ENCODE measurements at regions not wholly inside any gene's neighbourhood (a gene's known extent, or its start where the extent isn't known, plus 50 kb on each side); places are given as distances from the start of the nearest gene placed in this dataset.
A peak's percentile ranks its signal among the peaks of the same experiment; 100 is the strongest.

DNA sequence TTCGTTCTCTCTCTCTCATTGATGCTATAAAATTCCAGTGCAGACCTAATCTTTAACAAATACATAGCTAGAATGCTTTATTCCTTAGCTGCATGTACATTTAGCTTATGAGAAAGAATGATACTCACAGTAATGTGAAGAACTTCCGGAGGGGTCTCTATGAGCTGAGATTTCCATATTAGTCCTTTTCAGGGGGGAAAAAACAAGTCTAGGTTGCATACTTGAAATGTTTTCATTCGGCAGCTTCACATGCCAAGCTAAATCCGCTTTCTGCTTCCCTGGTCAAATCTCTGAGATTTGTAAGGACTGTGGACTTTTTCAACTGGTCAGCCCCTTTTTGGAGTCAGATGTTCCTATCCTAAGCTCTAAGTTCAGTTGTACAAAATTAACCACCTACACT, 111.5 kb upstream of the COL8A1 start:
- H3K9ac ChIP-seq (ENCODE audit: low read length) = no peak overlapping the region

GRCh38 chr3:99524559-99524958, 113.8 kb upstream of the COL8A1 start:
- Histone ChIP-seq H2AFZ (ENCODE audit: low read depth, low read length) (no peak overlapping the region), H3K18ac (ENCODE audit: low read depth in 1 of 2, low read length in 2 of 2) (no peak overlapping the region), H3K14ac (ENCODE audit: low read length in 2 of 2) (no peak overlapping the region), H3K9ac (ENCODE audit: low read length) (no peak overlapping the region), H4K91ac (ENCODE audit: low read length) (no peak overlapping the region), H2AK5ac (ENCODE audit: low read length, severe bottlenecking) (peak overlapping the region; percentile 14), H3K27ac (ENCODE audit: low read length, poor library complexity, severe bottlenecking) (no peak overlapping the region), H2BK12ac (ENCODE audit: low read length in 2 of 2) (no peak overlapping the region), H3K4me3 (ENCODE audit: insufficient read depth in 1 of 2, low read depth in 1 of 2, low read length in 2 of 2) (no peak overlapping the region), H3K4ac (ENCODE audit: low read depth in 1 of 2, low read length in 2 of 2) (no peak overlapping the region), H3K23ac (ENCODE audit: low read length in 2 of 2) (no peak overlapping the region), H3K9me3 (ENCODE audit: control insufficient read depth, low read length) (no peaks in the 10 kb centered on the region), H3K4me2 (ENCODE audit: low read length, poor library complexity, severe bottlenecking) (no peak overlapping the region), H2BK15ac (ENCODE audit: low read depth, poor library complexity, severe bottlenecking) (no peak overlapping the region), H2BK120ac (ENCODE audit: low read depth, low read length) (no peak overlapping the region), H3K27me3 (ENCODE audit: control insufficient read depth in 1 of 2, insufficient read depth in 1 of 2, low read length in 2 of 2) (no peaks in the 10 kb centered on the region), H4K8ac (ENCODE audit: low read length) (no peak overlapping the region), H2BK5ac (ENCODE audit: low read depth, low read length, poor library complexity, severe bottlenecking) (no peak overlapping the region), H3K36me3 (ENCODE audit: control insufficient read depth in 1 of 2, insufficient read depth in 2 of 2, low read depth in 1 of 2, low read length in 2 of 2) (no peaks in the 10 kb centered on the region), H3K4me1 (ENCODE audit: control insufficient read depth, insufficient read depth, low read depth, low read length) (peaks cover 1% of the 10 kb centered on the region), H3K79me1 (replicated peaks; ENCODE audit: low read length, poor library complexity, severe bottlenecking) (no peaks in the 10 kb centered on the region)
- no peak for DNase-seq

More for the DNA sequence above, 111.5 kb upstream of the COL8A1 start:
- Histone ChIP-seq H3K4ac (ENCODE audit: low read depth in 1 of 2, low read length in 2 of 2) (no peak overlapping the region), H2AK5ac (ENCODE audit: low read length, severe bottlenecking) (no peak overlapping the region), H2BK12ac (ENCODE audit: low read length in 2 of 2) (no peak overlapping the region), H3K36me3 (ENCODE audit: control insufficient read depth in 1 of 2, insufficient read depth in 2 of 2, low read depth in 1 of 2, low read length in 2 of 2) (no peaks in the 10 kb centered on the region), H4K91ac (ENCODE audit: low read length) (no peak overlapping the region), H3K27me3 (ENCODE audit: control insufficient read depth in 1 of 2, insufficient read depth in 1 of 2, low read length in 2 of 2) (no peaks in the 10 kb centered on the region), H2BK5ac (ENCODE audit: low read depth, low read length, poor library complexity, severe bottlenecking) (peak overlapping the region; percentile 76), H3K23ac (ENCODE audit: low read length in 2 of 2) (no peak overlapping the region), H3K4me2 (ENCODE audit: low read length, poor library complexity, severe bottlenecking) (no peak overlapping the region), H2BK15ac (ENCODE audit: low read depth, poor library complexity, severe bottlenecking) (no peak overlapping the region), H3K18ac (ENCODE audit: low read depth in 1 of 2, low read length in 2 of 2) (no peak overlapping the region), H3K14ac (ENCODE audit: low read length in 2 of 2) (no peak overlapping the region), H2AFZ (ENCODE audit: low read depth, low read length) (no peak overlapping the region), H4K8ac (ENCODE audit: low read length) (no peak overlapping the region), H3K27ac (ENCODE audit: low read length, poor library complexity, severe bottlenecking) (peak overlapping the region; percentile 96), H3K4me3 (ENCODE audit: insufficient read depth in 1 of 2, low read depth in 1 of 2, low read length in 2 of 2) (no peak overlapping the region), H3K4me1 (ENCODE audit: control insufficient read depth, insufficient read depth, low read depth, low read length) (peaks cover 1% of the 10 kb centered on the region), H3K79me1 (replicated peaks; ENCODE audit: low read length, poor library complexity, severe bottlenecking) (no peaks in the 10 kb centered on the region), H2BK120ac (ENCODE audit: low read depth, low read length) (no peak overlapping the region), H3K9me3 (ENCODE audit: control insufficient read depth, low read length) (no peaks in the 10 kb centered on the region)
- no peak for DNase-seq
- WGBS = 43% methylated on average over 3 of the region's 4 CpGs

DNA sequence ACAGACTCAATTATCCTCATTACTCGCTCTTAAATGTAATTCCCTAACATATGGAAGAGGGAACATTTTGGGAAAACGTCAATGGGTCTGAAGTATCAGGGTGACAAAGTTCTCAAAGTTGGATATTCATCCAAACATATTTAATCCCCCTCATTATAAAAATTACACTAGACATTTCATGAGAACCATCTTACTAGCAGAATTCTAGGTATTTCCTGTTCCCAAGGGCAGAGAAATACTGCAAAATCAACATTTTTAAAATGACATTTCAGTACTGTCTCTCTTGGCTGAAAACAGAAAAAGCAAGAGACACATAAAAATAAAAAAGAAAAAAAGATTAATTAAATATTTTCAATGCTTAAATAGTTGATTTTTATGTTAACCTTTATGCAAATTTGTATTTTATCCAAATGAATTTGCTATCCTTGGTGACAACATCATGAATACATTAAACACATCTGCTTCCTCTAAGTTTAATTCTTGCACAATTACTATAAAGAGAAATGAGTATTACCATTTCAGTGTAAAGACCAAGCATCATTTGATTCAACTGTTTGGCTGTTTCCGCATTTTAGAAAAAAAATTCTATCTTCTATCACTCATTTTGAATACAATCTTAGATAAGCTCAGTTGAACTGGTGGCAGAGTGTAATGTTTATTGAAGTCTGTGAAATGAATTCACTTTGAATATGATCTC, 114.8 kb upstream of the COL8A1 start:
- no peak overlapping the region for H2AK5ac ChIP-seq (ENCODE audit: low read length, severe bottlenecking)
- WGBS = 86% methylated on average over 2 of the region's 3 CpGs
- H3K14ac ChIP-seq (ENCODE audit: low read length in 2 of 2) = no peak overlapping the region
- no peaks in the 10 kb centered on the region for H3K27me3 ChIP-seq (ENCODE audit: control insufficient read depth in 1 of 2, insufficient read depth in 1 of 2, low read length in 2 of 2)
- no peak overlapping the region for H2BK12ac ChIP-seq (ENCODE audit: low read length in 2 of 2)
- no peak overlapping the region for H3K4me3 ChIP-seq (ENCODE audit: insufficient read depth in 1 of 2, low read depth in 1 of 2, low read length in 2 of 2)
- H2BK15ac ChIP-seq (ENCODE audit: low read depth, poor library complexity, severe bottlenecking) = no peak overlapping the region
- no peak overlapping the region for H3K9ac ChIP-seq (ENCODE audit: low read length)
- H4K8ac ChIP-seq (ENCODE audit: low read length) = no peak overlapping the region
- no peak overlapping the region for H3K27ac ChIP-seq (ENCODE audit: low read length, poor library complexity, severe bottlenecking)
- H2BK120ac ChIP-seq (ENCODE audit: low read depth, low read length) = no peak overlapping the region
- DNase-seq = no peak
- no peak overlapping the region for H3K23ac ChIP-seq (ENCODE audit: low read length in 2 of 2)
- no peak overlapping the region for H2AFZ ChIP-seq (ENCODE audit: low read depth, low read length)
- no peak overlapping the region for H3K4me2 ChIP-seq (ENCODE audit: low read length, poor library complexity, severe bottlenecking)
- no peaks in the 10 kb centered on the region for H3K9me3 ChIP-seq (ENCODE audit: control insufficient read depth, low read length)
- peaks cover 1% of the 10 kb centered on the region for H3K4me1 ChIP-seq (ENCODE audit: control insufficient read depth, insufficient read depth, low read depth, low read length)
- no peak overlapping the region for H3K18ac ChIP-seq (ENCODE audit: low read depth in 1 of 2, low read length in 2 of 2)
- no peak overlapping the region for H4K91ac ChIP-seq (ENCODE audit: low read length)
- H2BK5ac ChIP-seq (ENCODE audit: low read depth, low read length, poor library complexity, severe bottlenecking) = no peak overlapping the region
- no peaks in the 10 kb centered on the region for H3K79me1 ChIP-seq (replicated peaks; ENCODE audit: low read length, poor library complexity, severe bottlenecking)
- no peaks in the 10 kb centered on the region for H3K36me3 ChIP-seq (ENCODE audit: control insufficient read depth in 1 of 2, insufficient read depth in 2 of 2, low read depth in 1 of 2, low read length in 2 of 2)
- H3K4ac ChIP-seq (ENCODE audit: low read depth in 1 of 2, low read length in 2 of 2) = no peak overlapping the region

- H3K4me1 ChIP-seq (ENCODE audit: control insufficient read depth, insufficient read depth, low read depth, low read length) = no peaks in the 10 kb centered on the region
- H3K18ac ChIP-seq (ENCODE audit: low read depth in 1 of 2, low read length in 2 of 2) = no peak overlapping the region
- H2BK15ac ChIP-seq (ENCODE audit: low read depth, poor library complexity, severe bottlenecking) = no peak overlapping the region
- no peak overlapping the region for H3K9ac ChIP-seq (ENCODE audit: low read length)
- no peak for DNase-seq
- 87% methylated on average over 2 of the region's 2 CpGs for WGBS
- H2BK5ac ChIP-seq (ENCODE audit: low read depth, low read length, poor library complexity, severe bottlenecking) = no peak overlapping the region
- H3K79me1 ChIP-seq (replicated peaks; ENCODE audit: low read length, poor library complexity, severe bottlenecking) = no peaks in the 10 kb centered on the region
- H3K4me2 ChIP-seq (ENCODE audit: low read length, poor library complexity, severe bottlenecking) = no peak overlapping the region
- H4K8ac ChIP-seq (ENCODE audit: low read length) = no peak overlapping the region
- no peak overlapping the region for H2BK12ac ChIP-seq (ENCODE audit: low read length in 2 of 2)
- no peak overlapping the region for H3K4ac ChIP-seq (ENCODE audit: low read depth in 1 of 2, low read length in 2 of 2)
- H3K27me3 ChIP-seq (ENCODE audit: control insufficient read depth in 1 of 2, insufficient read depth in 1 of 2, low read length in 2 of 2) = no peaks in the 10 kb centered on the region
- H4K91ac ChIP-seq (ENCODE audit: low read length) = no peak overlapping the region
- no peak overlapping the region for H2AFZ ChIP-seq (ENCODE audit: low read depth, low read length)
- H3K14ac ChIP-seq (ENCODE audit: low read length in 2 of 2) = no peak overlapping the region
- H3K9me3 ChIP-seq (ENCODE audit: control insufficient read depth, low read length) = no peaks in the 10 kb centered on the region
- H2BK120ac ChIP-seq (ENCODE audit: low read depth, low read length) = no peak overlapping the region
- H3K4me3 ChIP-seq (ENCODE audit: insufficient read depth in 1 of 2, low read depth in 1 of 2, low read length in 2 of 2) = no peak overlapping the region
- no peak overlapping the region for H2AK5ac ChIP-seq (ENCODE audit: low read length, severe bottlenecking)
- no peaks in the 10 kb centered on the region for H3K36me3 ChIP-seq (ENCODE audit: control insufficient read depth in 1 of 2, insufficient read depth in 2 of 2, low read depth in 1 of 2, low read length in 2 of 2)
- H3K23ac ChIP-seq (ENCODE audit: low read length in 2 of 2) = no peak overlapping the region
- H3K27ac ChIP-seq (ENCODE audit: low read length, poor library complexity, severe bottlenecking) = no peak overlapping the region
Observed at GRCh38 chr3:99522147-99522546, 116.2 kb upstream of the COL8A1 start.
